GM12878 (cell line): ENCODE measurements at regions not wholly inside any gene's neighbourhood (a gene's known extent, or its start where the extent isn't known, plus 50 kb on each side); places are given as distances from the start of the nearest gene placed in this dataset.
A peak's percentile ranks its signal among the peaks of the same experiment; 100 is the strongest.

Experiments used
- BACH1 ChIP-seq: fragments of 450-650 bp; IDR thresholded peaks from 2 replicates; pipeline ENCODE4 v1.6.1; 2017; ENCODE audit warnings: mild to moderate bottlenecking, borderline replicate concordance
- BCL11A ChIP-seq: IDR thresholded peaks from 2 replicates; pipeline ENCODE4 v1.6.1; 2011; ENCODE audit warnings: low read depth, low read length
- EZH2 ChIP-seq: IDR thresholded peaks from 2 replicates; pipeline ENCODE4 v1.6.1; 2012; ENCODE audit warnings: low read depth, mild to moderate bottlenecking, control low read depth, inconsistent platforms, low read length, borderline replicate concordance; ENCODE audit not compliant: control insufficient read depth
- HCFC1 ChIP-seq: fragments of 150-350 bp; IDR thresholded peaks from 2 replicates; pipeline ENCODE4 v1.6.1; 2014; ENCODE audit warnings: low read length
- HDGF ChIP-seq: fragments of 450-650 bp; IDR thresholded peaks from 2 replicates; pipeline ENCODE4 v1.6.1; 2016; ENCODE audit warnings: antibody characterized with exemption
- KDM1A ChIP-seq: fragments of 200-600 bp; sonication (generic); IDR thresholded peaks from 2 replicates; pipeline ENCODE4 v1.6.1; 2016; ENCODE audit warnings: borderline replicate concordance
- NR2F1 ChIP-seq: fragments of 450-650 bp; conservative IDR thresholded peaks from 2 replicates; pipeline ENCODE4 v1.6.1; 2017; ENCODE audit warnings: mild to moderate bottlenecking
- POLR2AphosphoS5 ChIP-seq: IDR thresholded peaks from 2 replicates; pipeline ENCODE4 v1.6.1; 2011; ENCODE audit warnings: mild to moderate bottlenecking, low read length, inconsistent platforms
- RBBP5 ChIP-seq: fragments of 200-600 bp; sonication (generic); conservative IDR thresholded peaks from 2 replicates; pipeline ENCODE4 v1.6.1; 2016
- SREBF1 ChIP-seq: IDR thresholded peaks from 2 replicates; pipeline ENCODE4 v1.6.1; 2012; ENCODE audit warnings: mild to moderate bottlenecking, low read length
- TF ChIP-seq, protein P1 (sequence below): IDR thresholded peaks from 2 replicates; pipeline ENCODE4 v1.6.1; 2011; ENCODE audit warnings: borderline replicate concordance, low read depth, mild to moderate bottlenecking, moderate library complexity, mixed read lengths, low read length; ENCODE audit not compliant: insufficient read depth; ENCODE audit errors: extremely low read length
- TF ChIP-seq, protein P2 (sequence below): IDR thresholded peaks from 2 replicates; pipeline ENCODE4 v1.6.1; 2011; ENCODE audit warnings: mild to moderate bottlenecking, low read depth, low read length, moderate library complexity; ENCODE audit not compliant: insufficient replicate concordance
- TF ChIP-seq, protein P3 (sequence below), 3 experiments: IDR thresholded peaks in 2 of 3; conservative IDR thresholded peaks in 1 of 3; 2 replicates each; pipeline ENCODE4 v1.5.1; 2011; ENCODE audit warnings: low read depth in 3 of 3, low read length in 3 of 3, mild to moderate bottlenecking in 3 of 3, control low read depth in 2 of 3, moderate library complexity in 2 of 3, inconsistent platforms in 1 of 3, mixed read lengths in 1 of 3; ENCODE audit not compliant: control insufficient read depth in 2 of 3, insufficient read depth in 1 of 3; ENCODE audit errors: extremely low read depth in 1 of 3
- TF ChIP-seq, protein P4 (sequence below): fragments of 450-650 bp; conservative IDR thresholded peaks from 2 replicates; pipeline ENCODE4 v1.6.1; 2017; ENCODE audit warnings: mild to moderate bottlenecking, moderate library complexity
- TF ChIP-seq, protein P5 (sequence below): fragments of 450-650 bp; IDR thresholded peaks from 2 replicates; pipeline ENCODE4 v1.6.1; 2017; ENCODE audit warnings: antibody characterized with exemption, mild to moderate bottlenecking, moderate library complexity
- TF ChIP-seq, protein P6 (sequence below): fragments of 450-650 bp; IDR thresholded peaks from 2 replicates; pipeline ENCODE4 v1.6.1; 2018; ENCODE audit warnings: mild to moderate bottlenecking, low read depth, moderate library complexity; ENCODE audit not compliant: partially characterized antibody
- TF ChIP-seq, protein P7 (sequence below): fragments of 450-650 bp; IDR thresholded peaks from 2 replicates; pipeline ENCODE4 v1.6.1; 2016; ENCODE audit warnings: mild to moderate bottlenecking

DNA sequence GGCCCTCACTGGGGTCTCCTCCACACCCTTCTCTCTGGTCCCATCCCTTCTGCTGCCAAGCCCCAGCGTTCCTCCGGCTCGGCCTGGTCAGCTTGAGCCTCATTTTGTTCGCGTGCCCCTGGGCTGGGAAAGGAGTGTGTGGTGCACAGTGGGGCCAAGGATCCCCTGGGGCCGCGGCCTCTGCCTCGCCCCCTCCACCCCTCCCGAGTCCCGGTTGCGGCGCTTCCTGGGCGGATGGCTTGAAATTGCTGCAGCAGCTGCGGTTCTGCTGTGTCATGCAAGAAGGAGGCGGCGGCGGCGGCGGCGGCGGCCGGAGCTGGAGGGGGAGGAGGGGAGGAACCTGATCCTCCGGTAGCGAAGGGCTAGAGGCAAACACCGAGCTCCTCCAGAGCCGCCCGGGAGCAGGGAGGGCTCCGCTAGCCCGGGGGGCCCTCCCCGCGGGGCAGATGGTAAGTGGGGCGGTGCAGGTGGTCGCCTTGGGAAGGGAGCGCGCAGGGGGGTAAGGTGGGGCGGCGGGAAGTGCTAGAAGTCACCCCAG lies 217.8 kb upstream of the MKLN1 start (continued):
- TF ChIP-seq, protein P1, sequence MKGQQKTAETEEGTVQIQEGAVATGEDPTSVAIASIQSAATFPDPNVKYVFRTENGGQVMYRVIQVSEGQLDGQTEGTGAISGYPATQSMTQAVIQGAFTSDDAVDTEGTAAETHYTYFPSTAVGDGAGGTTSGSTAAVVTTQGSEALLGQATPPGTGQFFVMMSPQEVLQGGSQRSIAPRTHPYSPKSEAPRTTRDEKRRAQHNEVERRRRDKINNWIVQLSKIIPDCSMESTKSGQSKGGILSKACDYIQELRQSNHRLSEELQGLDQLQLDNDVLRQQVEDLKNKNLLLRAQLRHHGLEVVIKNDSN: no peak
- TF ChIP-seq BCL11A (peak; percentile 50; the same call in 1 of the 2 replicates), POLR2AphosphoS5 (no peak), HDGF (0 out of 2 replicates have a peak, but pooled peaks have one; percentile 37), BACH1 (peak; percentile 100), EZH2 (no peak), HCFC1 (no peak), SREBF1 (no peak), NR2F1 (peak; percentile 68), KDM1A (no peak), RBBP5 (no peak)
- TF ChIP-seq, protein P2, sequence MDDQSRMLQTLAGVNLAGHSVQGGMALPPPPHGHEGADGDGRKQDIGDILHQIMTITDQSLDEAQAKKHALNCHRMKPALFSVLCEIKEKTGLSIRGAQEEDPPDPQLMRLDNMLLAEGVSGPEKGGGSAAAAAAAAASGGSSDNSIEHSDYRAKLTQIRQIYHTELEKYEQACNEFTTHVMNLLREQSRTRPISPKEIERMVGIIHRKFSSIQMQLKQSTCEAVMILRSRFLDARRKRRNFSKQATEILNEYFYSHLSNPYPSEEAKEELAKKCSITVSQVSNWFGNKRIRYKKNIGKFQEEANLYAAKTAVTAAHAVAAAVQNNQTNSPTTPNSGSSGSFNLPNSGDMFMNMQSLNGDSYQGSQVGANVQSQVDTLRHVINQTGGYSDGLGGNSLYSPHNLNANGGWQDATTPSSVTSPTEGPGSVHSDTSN: no peak
- TF ChIP-seq, protein P3, sequence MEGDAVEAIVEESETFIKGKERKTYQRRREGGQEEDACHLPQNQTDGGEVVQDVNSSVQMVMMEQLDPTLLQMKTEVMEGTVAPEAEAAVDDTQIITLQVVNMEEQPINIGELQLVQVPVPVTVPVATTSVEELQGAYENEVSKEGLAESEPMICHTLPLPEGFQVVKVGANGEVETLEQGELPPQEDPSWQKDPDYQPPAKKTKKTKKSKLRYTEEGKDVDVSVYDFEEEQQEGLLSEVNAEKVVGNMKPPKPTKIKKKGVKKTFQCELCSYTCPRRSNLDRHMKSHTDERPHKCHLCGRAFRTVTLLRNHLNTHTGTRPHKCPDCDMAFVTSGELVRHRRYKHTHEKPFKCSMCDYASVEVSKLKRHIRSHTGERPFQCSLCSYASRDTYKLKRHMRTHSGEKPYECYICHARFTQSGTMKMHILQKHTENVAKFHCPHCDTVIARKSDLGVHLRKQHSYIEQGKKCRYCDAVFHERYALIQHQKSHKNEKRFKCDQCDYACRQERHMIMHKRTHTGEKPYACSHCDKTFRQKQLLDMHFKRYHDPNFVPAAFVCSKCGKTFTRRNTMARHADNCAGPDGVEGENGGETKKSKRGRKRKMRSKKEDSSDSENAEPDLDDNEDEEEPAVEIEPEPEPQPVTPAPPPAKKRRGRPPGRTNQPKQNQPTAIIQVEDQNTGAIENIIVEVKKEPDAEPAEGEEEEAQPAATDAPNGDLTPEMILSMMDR (IDR thresholded peaks at IDR 0.05 in 2 of 3, conservative IDR thresholded peaks at IDR 0.05 in 1 of 3; ENCODE audit: control insufficient read depth in 2 of 3, extremely low read depth in 1 of 3, insufficient read depth in 1 of 3, low read depth in 3 of 3, low read length in 3 of 3): no peak
- TF ChIP-seq, protein P4, sequence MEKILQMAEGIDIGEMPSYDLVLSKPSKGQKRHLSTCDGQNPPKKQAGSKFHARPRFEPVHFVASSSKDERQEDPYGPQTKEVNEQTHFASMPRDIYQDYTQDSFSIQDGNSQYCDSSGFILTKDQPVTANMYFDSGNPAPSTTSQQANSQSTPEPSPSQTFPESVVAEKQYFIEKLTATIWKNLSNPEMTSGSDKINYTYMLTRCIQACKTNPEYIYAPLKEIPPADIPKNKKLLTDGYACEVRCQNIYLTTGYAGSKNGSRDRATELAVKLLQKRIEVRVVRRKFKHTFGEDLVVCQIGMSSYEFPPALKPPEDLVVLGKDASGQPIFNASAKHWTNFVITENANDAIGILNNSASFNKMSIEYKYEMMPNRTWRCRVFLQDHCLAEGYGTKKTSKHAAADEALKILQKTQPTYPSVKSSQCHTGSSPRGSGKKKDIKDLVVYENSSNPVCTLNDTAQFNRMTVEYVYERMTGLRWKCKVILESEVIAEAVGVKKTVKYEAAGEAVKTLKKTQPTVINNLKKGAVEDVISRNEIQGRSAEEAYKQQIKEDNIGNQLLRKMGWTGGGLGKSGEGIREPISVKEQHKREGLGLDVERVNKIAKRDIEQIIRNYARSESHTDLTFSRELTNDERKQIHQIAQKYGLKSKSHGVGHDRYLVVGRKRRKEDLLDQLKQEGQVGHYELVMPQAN: 0 out of 2 replicates have a peak, but pooled peaks have one; percentile 45
- TF ChIP-seq, protein P5, sequence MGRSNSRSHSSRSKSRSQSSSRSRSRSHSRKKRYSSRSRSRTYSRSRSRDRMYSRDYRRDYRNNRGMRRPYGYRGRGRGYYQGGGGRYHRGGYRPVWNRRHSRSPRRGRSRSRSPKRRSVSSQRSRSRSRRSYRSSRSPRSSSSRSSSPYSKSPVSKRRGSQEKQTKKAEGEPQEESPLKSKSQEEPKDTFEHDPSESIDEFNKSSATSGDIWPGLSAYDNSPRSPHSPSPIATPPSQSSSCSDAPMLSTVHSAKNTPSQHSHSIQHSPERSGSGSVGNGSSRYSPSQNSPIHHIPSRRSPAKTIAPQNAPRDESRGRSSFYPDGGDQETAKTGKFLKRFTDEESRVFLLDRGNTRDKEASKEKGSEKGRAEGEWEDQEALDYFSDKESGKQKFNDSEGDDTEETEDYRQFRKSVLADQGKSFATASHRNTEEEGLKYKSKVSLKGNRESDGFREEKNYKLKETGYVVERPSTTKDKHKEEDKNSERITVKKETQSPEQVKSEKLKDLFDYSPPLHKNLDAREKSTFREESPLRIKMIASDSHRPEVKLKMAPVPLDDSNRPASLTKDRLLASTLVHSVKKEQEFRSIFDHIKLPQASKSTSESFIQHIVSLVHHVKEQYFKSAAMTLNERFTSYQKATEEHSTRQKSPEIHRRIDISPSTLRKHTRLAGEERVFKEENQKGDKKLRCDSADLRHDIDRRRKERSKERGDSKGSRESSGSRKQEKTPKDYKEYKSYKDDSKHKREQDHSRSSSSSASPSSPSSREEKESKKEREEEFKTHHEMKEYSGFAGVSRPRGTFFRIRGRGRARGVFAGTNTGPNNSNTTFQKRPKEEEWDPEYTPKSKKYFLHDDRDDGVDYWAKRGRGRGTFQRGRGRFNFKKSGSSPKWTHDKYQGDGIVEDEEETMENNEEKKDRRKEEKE: no peak
- TF ChIP-seq, protein P6, sequence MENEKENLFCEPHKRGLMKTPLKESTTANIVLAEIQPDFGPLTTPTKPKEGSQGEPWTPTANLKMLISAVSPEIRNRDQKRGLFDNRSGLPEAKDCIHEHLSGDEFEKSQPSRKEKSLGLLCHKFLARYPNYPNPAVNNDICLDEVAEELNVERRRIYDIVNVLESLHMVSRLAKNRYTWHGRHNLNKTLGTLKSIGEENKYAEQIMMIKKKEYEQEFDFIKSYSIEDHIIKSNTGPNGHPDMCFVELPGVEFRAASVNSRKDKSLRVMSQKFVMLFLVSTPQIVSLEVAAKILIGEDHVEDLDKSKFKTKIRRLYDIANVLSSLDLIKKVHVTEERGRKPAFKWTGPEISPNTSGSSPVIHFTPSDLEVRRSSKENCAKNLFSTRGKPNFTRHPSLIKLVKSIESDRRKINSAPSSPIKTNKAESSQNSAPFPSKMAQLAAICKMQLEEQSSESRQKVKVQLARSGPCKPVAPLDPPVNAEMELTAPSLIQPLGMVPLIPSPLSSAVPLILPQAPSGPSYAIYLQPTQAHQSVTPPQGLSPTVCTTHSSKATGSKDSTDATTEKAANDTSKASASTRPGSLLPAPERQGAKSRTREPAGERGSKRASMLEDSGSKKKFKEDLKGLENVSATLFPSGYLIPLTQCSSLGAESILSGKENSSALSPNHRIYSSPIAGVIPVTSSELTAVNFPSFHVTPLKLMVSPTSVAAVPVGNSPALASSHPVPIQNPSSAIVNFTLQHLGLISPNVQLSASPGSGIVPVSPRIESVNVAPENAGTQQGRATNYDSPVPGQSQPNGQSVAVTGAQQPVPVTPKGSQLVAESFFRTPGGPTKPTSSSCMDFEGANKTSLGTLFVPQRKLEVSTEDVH: no peak
- TF ChIP-seq, protein P7, sequence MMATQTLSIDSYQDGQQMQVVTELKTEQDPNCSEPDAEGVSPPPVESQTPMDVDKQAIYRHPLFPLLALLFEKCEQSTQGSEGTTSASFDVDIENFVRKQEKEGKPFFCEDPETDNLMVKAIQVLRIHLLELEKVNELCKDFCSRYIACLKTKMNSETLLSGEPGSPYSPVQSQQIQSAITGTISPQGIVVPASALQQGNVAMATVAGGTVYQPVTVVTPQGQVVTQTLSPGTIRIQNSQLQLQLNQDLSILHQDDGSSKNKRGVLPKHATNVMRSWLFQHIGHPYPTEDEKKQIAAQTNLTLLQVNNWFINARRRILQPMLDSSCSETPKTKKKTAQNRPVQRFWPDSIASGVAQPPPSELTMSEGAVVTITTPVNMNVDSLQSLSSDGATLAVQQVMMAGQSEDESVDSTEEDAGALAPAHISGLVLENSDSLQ: no peak
